ENCODE measurements at regions not wholly inside any gene's neighbourhood (a gene's known extent, or its start where the extent isn't known, plus 50 kb on each side); places are given as distances from the start of the nearest gene placed in this dataset.
"Not testable (repeated sequence)": the region's sequence is repeated elsewhere in the genome, so short reads cannot be mapped to it uniquely, and the experiment has no call there.

DNA sequence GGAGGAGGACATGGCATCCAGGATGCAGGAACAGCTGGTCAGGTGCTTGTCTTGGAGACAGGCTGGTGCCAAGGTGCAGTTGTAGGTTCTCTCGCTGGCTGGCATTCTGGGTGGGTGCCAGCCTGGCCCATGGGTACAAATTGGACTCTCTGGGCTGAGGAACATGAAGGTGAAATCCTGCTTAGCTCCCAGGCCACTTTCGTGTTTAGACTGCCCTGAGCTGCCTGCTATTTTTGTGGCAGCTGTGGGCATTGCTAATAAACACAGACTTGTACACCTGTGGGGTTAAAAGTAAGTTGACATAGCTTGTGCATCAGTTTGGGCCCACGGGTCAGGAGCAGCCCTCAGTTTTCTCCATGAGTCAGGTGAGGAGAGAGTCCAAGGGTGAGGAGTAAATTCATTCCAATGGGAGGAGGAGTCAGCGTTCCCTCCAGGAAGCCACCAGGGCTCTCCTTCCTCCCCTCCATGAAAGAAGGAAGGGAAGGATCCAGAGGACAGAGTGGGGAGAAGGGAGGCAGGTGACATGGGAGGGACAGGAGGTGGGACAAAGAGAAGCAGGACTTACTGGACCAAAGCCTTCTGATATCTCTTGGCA lies 380.0 kb downstream of the GLRX3 start:
- no peak for DNase-seq (ENCODE audit: low read depth, low spot score)
- TF ChIP-seq, protein P1, sequence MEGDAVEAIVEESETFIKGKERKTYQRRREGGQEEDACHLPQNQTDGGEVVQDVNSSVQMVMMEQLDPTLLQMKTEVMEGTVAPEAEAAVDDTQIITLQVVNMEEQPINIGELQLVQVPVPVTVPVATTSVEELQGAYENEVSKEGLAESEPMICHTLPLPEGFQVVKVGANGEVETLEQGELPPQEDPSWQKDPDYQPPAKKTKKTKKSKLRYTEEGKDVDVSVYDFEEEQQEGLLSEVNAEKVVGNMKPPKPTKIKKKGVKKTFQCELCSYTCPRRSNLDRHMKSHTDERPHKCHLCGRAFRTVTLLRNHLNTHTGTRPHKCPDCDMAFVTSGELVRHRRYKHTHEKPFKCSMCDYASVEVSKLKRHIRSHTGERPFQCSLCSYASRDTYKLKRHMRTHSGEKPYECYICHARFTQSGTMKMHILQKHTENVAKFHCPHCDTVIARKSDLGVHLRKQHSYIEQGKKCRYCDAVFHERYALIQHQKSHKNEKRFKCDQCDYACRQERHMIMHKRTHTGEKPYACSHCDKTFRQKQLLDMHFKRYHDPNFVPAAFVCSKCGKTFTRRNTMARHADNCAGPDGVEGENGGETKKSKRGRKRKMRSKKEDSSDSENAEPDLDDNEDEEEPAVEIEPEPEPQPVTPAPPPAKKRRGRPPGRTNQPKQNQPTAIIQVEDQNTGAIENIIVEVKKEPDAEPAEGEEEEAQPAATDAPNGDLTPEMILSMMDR (IDR thresholded peaks at IDR 0.05; ENCODE audit: low read depth, low read length): no peak
- in situ Hi-C loops (cut with HindIII; ENCODE audit: low sequenced_read_pairs): no loop called here
- no peak overlapping the region for H3K4me3 ChIP-seq (ENCODE audit: low read depth, low read length)

DNA sequence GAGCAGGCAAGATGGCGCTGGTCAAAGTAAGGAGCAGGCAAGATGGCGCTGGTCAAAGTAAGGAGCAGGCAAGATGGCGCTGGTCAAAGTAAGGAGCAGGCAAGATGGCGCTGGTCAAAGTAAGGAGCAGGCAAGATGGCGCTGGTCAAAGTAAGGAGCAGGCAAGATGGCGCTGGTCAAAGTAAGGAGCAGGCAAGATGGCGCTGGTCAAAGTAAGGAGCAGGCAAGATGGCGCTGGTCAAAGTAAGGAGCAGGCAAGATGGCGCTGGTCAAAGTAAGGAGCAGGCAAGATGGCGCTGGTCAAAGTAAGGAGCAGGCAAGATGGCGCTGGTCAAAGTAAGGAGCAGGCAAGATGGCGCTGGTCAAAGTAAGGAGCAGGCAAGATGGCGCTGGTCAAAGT lies 382.7 kb downstream of the GLRX3 start:
- DNase-seq (ENCODE audit: low read depth, low spot score); in situ Hi-C loops (cut with HindIII; ENCODE audit: low sequenced_read_pairs); H3K4me3 ChIP-seq (ENCODE audit: low read depth, low read length): not testable (repeated sequence)

DNA sequence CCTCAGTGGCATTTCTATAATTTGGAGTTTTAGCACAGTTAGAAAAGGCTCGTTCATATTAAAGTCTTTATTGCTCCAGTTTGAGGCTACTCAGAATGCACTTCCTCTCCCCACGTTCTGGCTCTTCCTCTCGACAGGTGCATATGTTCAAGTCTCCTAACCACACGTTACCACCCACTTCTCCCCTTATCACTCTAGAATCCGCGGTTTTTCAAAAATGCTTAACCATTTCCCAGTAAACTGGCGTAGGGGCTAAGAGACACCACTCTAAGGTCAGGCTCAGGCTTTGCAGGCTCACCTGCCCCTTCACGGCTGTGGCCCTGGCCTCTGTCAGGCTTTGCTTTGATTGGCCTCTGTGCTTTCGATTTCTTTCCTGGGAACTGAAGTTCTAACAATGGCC lies 383.6 kb downstream of the GLRX3 start:
- TF ChIP-seq, protein P1 (IDR thresholded peaks at IDR 0.05; ENCODE audit: low read depth, low read length): no peak
- in situ Hi-C loops (cut with HindIII; ENCODE audit: low sequenced_read_pairs): no loop called here
- H3K4me3 ChIP-seq (ENCODE audit: low read depth, low read length): no peak overlapping the region
- no peak for DNase-seq (ENCODE audit: low read depth, low spot score)

DNA sequence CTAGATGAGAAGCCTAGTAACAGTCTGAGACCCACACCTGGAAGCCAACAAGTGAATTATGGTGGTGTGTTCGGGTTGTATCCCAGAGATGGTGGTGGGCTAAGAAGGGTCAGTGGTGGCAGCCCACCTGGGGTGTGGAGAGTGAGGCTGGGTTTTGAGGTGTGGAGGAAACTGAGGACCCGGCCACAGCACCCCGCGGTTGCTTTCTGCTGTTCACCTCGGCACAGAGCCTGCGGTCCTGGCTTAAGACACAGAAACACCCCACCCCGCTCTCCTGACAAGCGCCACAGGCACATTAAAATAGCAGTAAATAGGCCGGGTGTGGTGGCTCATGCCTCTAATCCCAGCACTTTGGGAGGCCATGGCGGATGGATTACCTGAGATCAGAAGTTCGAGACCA lies 395.1 kb downstream of the GLRX3 start:
- TF ChIP-seq, protein P1 (IDR thresholded peaks at IDR 0.05; ENCODE audit: low read depth, low read length): no peak
- no peak overlapping the region for H3K4me3 ChIP-seq (ENCODE audit: low read depth, low read length)
- in situ Hi-C loops (cut with HindIII; ENCODE audit: low sequenced_read_pairs): no loop called here
- DNase-seq (ENCODE audit: low read depth, low spot score): no peak

DNA sequence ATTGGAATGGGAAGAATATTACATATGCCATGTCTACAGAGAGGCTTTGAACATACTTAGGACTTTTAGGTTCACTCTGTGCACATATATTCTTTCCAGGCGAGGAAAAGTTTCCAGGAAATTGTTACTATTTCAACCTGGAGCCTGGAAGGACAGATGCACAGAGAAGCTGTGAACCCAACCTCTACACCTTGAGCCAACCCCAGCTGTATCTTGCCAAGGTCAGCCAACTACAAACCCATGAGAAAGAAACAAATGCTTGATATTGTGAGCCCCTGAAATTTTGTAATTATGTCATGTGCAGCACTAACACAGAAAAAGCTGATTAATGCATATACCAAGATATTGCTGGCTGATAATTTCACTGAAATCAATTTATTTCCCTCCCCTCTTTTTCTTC lies 404.9 kb downstream of the GLRX3 start:
- no peak for DNase-seq (ENCODE audit: low read depth, low spot score)
- TF ChIP-seq, protein P1 (IDR thresholded peaks at IDR 0.05; ENCODE audit: low read depth, low read length): no peak
- no peak overlapping the region for H3K4me3 ChIP-seq (ENCODE audit: low read depth, low read length)
- in situ Hi-C loops (cut with HindIII; ENCODE audit: low sequenced_read_pairs): no loop called here

DNA sequence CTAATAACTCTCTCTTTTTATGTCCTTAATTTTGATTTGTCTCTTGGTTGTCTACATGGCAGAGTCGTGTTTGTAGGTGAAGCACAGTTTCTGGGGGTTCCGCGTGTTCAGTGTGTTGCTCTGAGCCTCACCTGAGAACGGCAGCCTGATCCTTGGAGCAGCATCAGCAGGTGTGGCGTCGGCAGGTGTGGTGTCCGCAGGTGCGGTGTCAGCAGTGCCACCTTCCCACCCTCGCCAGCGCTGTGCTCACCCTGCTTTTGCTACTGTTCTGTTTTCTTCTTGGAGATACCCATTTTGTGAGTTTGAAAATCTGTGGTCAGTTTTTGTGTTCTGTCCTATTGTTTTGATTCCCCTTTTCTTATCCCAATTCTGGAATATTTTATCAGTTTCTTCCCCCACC lies 406.6 kb downstream of the GLRX3 start:
- H3K4me3 ChIP-seq (ENCODE audit: low read depth, low read length): no peak overlapping the region
- in situ Hi-C loops (cut with HindIII; ENCODE audit: low sequenced_read_pairs): no loop called here
- no peak for DNase-seq (ENCODE audit: low read depth, low spot score)
- TF ChIP-seq, protein P1 (IDR thresholded peaks at IDR 0.05; ENCODE audit: low read depth, low read length): no peak

DNA sequence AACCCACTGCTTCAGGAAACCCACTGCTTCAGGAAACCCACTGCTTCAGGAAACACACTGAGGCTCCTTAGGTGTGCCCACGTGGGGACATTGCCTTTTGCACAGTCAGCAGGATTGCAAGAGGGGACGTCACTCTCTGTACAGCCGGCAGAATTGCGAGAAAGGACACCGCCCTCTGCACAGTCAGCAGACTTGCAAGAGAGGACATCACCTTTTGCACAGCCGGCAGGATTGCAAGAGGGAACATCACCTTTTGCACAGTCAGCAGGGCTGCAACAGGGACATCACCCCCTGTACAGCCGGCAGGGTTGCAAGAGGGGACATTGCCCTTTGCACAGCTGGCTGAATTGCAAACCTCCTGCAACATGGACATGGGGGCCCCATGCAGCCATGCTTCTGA lies 407.6 kb downstream of the GLRX3 start:
- TF ChIP-seq, protein P1 (IDR thresholded peaks at IDR 0.05; ENCODE audit: low read depth, low read length): no peak
- DNase-seq (ENCODE audit: low read depth, low spot score): no peak
- in situ Hi-C loops (cut with HindIII; ENCODE audit: low sequenced_read_pairs): no loop called here
- H3K4me3 ChIP-seq (ENCODE audit: low read depth, low read length): no peak overlapping the region
